WTC11 (cell line): ENCODE measurements at regions not wholly inside any gene's neighbourhood (a gene's known extent, or its start where the extent isn't known, plus 50 kb on each side); places are given as distances from the start of the nearest gene placed in this dataset.

Experiments used
- ATAC-seq: fragments of 200-7000 bp; cut with Tn5 transposase; 2 replicates; pipeline ENCODE4 v1.10.0; 2021; ENCODE audit warnings: mild to moderate bottlenecking, moderate library complexity
- CTCF ChIA-PET: fragments of 300-600 bp; sonication (Branson Sonifier 250); formaldehyde crosslinking; loops from one replicate; lab custom pipeline; 2021; ENCODE audit warnings: antibody characterized with exemption; lab: Charles Lee
- POLR2A ChIA-PET: fragments of 350-600 bp; sonication (Branson Sonifier 250); formaldehyde crosslinking; loops from one replicate; lab custom pipeline; 2021; ENCODE audit warnings: antibody characterized with exemption; lab: Charles Lee
- DNase-seq: peaks from one replicate; pipeline ENCODE4 v3.0.0; 2021; ENCODE audit warnings: low spot score
- H3K27ac Mint-ChIP-seq: 2 replicates; pipeline ENCODE4 v1.8.0; 2021; ENCODE audit warnings: mixed read lengths
- H3K27me3 Mint-ChIP-seq: 2 replicates; pipeline ENCODE4 v1.8.0; 2021; ENCODE audit warnings: low read depth, mild to moderate bottlenecking, moderate library complexity, mixed read lengths
- H3K36me3 Mint-ChIP-seq: 2 replicates; pipeline ENCODE4 v1.8.0; 2021; ENCODE audit warnings: mixed read lengths
- H3K4me1 Mint-ChIP-seq: 2 replicates; pipeline ENCODE4 v1.8.0; 2022; ENCODE audit warnings: mixed read lengths
- H3K4me3 Mint-ChIP-seq: 2 replicates; pipeline ENCODE4 v1.8.0; 2021; ENCODE audit warnings: mild to moderate bottlenecking, moderate library complexity, mixed read lengths
- H3K9me3 Mint-ChIP-seq: 2 replicates; pipeline ENCODE4 v1.8.0; 2021; ENCODE audit warnings: mixed read lengths
- ELF4 ChIP-seq: sonication (generic); formaldehyde crosslinking; IDR thresholded peaks from 2 replicates; pipeline ENCODE4 v1.8.1; 2022; ENCODE audit warnings: low read depth, mild to moderate bottlenecking, moderate library complexity, missing genetic modification reagents
- EMX1 ChIP-seq: fragments of 250-450 bp; sonication (Bioruptor Pico); IDR thresholded peaks from 2 replicates; pipeline ENCODE4 v1.8.0; 2021; ENCODE audit warnings: mild to moderate bottlenecking
- MYBL2 ChIP-seq: sonication (generic); formaldehyde crosslinking; IDR thresholded peaks from 2 replicates; pipeline ENCODE4 v1.8.1; 2023; ENCODE audit warnings: mild to moderate bottlenecking, moderate library complexity, missing genetic modification reagents
- NFE2L1 ChIP-seq: sonication (generic); formaldehyde crosslinking; IDR thresholded peaks from 2 replicates; pipeline ENCODE4 v1.8.1; 2023; ENCODE audit warnings: missing genetic modification reagents
- PRRX2 ChIP-seq: fragments of 250-450 bp; sonication (Bioruptor Pico); IDR thresholded peaks from 2 replicates; pipeline ENCODE4 v1.8.0; 2021; ENCODE audit warnings: mild to moderate bottlenecking
- SMAD4 ChIP-seq: sonication (generic); formaldehyde crosslinking; IDR thresholded peaks from 2 replicates; pipeline ENCODE4 v1.8.0; 2022; ENCODE audit warnings: mild to moderate bottlenecking, missing genetic modification reagents
- SOX15 ChIP-seq: fragments of 250-450 bp; sonication (Bioruptor Pico); IDR thresholded peaks from 2 replicates; pipeline ENCODE4 v1.9.0; 2021; ENCODE audit warnings: mild to moderate bottlenecking
- TEAD4 ChIP-seq: sonication (generic); formaldehyde crosslinking; IDR thresholded peaks from 2 replicates; pipeline ENCODE4 v1.8.0; 2022; ENCODE audit warnings: mild to moderate bottlenecking, missing genetic modification reagents
- ZNF317 ChIP-seq: sonication (generic); formaldehyde crosslinking; IDR thresholded peaks from 2 replicates; pipeline ENCODE4 v1.8.1; 2023; ENCODE audit warnings: low read depth, mild to moderate bottlenecking, moderate library complexity, missing genetic modification reagents, borderline replicate concordance
- ZNF671 ChIP-seq: fragments of 250-450 bp; sonication (Bioruptor Pico); IDR thresholded peaks from 2 replicates; pipeline ENCODE4 v1.8.0; 2021; ENCODE audit warnings: mild to moderate bottlenecking
- TF ChIP-seq, protein P1 (sequence below): sonication (generic); formaldehyde crosslinking; IDR thresholded peaks from 2 replicates; pipeline ENCODE4 v1.8.1; 2022; ENCODE audit warnings: low read depth, mild to moderate bottlenecking, moderate library complexity, missing genetic modification reagents, borderline replicate concordance
- TF ChIP-seq, protein P2 (sequence below): sonication (generic); formaldehyde crosslinking; conservative IDR thresholded peaks from 2 replicates; pipeline ENCODE4 v1.8.1; 2022; ENCODE audit warnings: mild to moderate bottlenecking, missing genetic modification reagents
- TF ChIP-seq, protein P3 (sequence below): sonication (generic); formaldehyde crosslinking; IDR thresholded peaks from 2 replicates; pipeline ENCODE4 v1.8.1; 2022; ENCODE audit warnings: mild to moderate bottlenecking, missing genetic modification reagents, moderate library complexity, borderline replicate concordance
- TF ChIP-seq, protein P4 (sequence below): sonication (generic); formaldehyde crosslinking; IDR thresholded peaks from 2 replicates; pipeline ENCODE4 v1.8.1; 2023; ENCODE audit warnings: mild to moderate bottlenecking, missing genetic modification reagents, borderline replicate concordance
- TF ChIP-seq, protein P5 (sequence below): sonication (generic); formaldehyde crosslinking; IDR thresholded peaks from 2 replicates; pipeline ENCODE4 v1.8.0; 2023; ENCODE audit warnings: missing genetic modification reagents, mild to moderate bottlenecking, borderline replicate concordance
- TF ChIP-seq, protein P6 (sequence below): fragments of 250-450 bp; sonication (Bioruptor Pico); IDR thresholded peaks from 2 replicates; pipeline ENCODE4 v1.8.0; 2021; ENCODE audit warnings: mild to moderate bottlenecking
- TF ChIP-seq, protein P7 (sequence below): sonication (generic); formaldehyde crosslinking; IDR thresholded peaks from 2 replicates; pipeline ENCODE4 v1.8.0; 2023; ENCODE audit warnings: mild to moderate bottlenecking, missing genetic modification reagents

DNA sequence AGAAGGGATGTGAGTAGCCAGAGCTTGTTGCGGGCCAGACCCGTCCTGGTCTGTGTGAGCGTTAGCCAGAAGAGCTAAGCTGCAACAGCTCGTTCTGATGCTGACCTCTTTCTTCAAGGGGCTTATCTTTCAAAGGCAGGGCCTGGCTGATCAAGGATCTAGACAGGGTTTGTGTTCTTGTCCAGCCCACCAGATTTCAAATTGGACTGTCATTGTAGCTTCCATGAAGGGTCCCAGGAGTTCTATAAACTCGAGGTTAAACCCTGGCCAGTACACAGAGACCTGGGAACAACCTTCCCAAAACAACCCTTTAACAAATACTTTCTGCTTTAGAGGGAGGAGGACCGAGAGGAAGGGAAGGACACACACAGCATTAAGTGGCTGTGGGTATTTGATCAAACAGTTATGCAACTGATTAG, 153.0 kb upstream of the TUT7 start:
- no peak for DNase-seq
- Mint-ChIP-seq H3K9me3 (peaks cover 9% of the 10 kb centered on the region), H3K27me3 (no peaks in the 10 kb centered on the region), H3K4me3 (no peak overlapping the region)
- TF ChIP-seq MYBL2 (CRISPR knock-in tag) (no peak), ZNF317 (CRISPR knock-in tag) (no peak), PRRX2 (CRISPR knock-in tag) (no peak), ELF4 (CRISPR knock-in tag) (no peak), SOX15 (CRISPR knock-in tag) (no peak), EMX1 (CRISPR knock-in tag) (no peak), SMAD4 (CRISPR knock-in tag) (no peak), TEAD4 (CRISPR knock-in tag) (no peak), NFE2L1 (CRISPR knock-in tag) (no peak), ZNF671 (CRISPR knock-in tag) (no peak)
- TF ChIP-seq, protein P1, sequence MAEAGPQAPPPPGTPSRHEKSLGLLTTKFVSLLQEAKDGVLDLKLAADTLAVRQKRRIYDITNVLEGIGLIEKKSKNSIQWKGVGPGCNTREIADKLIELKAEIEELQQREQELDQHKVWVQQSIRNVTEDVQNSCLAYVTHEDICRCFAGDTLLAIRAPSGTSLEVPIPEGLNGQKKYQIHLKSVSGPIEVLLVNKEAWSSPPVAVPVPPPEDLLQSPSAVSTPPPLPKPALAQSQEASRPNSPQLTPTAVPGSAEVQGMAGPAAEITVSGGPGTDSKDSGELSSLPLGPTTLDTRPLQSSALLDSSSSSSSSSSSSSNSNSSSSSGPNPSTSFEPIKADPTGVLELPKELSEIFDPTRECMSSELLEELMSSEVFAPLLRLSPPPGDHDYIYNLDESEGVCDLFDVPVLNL (CRISPR knock-in tag): no peak
- TF ChIP-seq, protein P2, sequence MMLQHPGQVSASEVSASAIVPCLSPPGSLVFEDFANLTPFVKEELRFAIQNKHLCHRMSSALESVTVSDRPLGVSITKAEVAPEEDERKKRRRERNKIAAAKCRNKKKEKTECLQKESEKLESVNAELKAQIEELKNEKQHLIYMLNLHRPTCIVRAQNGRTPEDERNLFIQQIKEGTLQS (CRISPR knock-in tag): no peak
- TF ChIP-seq, protein P3, sequence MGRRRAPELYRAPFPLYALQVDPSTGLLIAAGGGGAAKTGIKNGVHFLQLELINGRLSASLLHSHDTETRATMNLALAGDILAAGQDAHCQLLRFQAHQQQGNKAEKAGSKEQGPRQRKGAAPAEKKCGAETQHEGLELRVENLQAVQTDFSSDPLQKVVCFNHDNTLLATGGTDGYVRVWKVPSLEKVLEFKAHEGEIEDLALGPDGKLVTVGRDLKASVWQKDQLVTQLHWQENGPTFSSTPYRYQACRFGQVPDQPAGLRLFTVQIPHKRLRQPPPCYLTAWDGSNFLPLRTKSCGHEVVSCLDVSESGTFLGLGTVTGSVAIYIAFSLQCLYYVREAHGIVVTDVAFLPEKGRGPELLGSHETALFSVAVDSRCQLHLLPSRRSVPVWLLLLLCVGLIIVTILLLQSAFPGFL (CRISPR knock-in tag): no peak
- TF ChIP-seq, protein P4, sequence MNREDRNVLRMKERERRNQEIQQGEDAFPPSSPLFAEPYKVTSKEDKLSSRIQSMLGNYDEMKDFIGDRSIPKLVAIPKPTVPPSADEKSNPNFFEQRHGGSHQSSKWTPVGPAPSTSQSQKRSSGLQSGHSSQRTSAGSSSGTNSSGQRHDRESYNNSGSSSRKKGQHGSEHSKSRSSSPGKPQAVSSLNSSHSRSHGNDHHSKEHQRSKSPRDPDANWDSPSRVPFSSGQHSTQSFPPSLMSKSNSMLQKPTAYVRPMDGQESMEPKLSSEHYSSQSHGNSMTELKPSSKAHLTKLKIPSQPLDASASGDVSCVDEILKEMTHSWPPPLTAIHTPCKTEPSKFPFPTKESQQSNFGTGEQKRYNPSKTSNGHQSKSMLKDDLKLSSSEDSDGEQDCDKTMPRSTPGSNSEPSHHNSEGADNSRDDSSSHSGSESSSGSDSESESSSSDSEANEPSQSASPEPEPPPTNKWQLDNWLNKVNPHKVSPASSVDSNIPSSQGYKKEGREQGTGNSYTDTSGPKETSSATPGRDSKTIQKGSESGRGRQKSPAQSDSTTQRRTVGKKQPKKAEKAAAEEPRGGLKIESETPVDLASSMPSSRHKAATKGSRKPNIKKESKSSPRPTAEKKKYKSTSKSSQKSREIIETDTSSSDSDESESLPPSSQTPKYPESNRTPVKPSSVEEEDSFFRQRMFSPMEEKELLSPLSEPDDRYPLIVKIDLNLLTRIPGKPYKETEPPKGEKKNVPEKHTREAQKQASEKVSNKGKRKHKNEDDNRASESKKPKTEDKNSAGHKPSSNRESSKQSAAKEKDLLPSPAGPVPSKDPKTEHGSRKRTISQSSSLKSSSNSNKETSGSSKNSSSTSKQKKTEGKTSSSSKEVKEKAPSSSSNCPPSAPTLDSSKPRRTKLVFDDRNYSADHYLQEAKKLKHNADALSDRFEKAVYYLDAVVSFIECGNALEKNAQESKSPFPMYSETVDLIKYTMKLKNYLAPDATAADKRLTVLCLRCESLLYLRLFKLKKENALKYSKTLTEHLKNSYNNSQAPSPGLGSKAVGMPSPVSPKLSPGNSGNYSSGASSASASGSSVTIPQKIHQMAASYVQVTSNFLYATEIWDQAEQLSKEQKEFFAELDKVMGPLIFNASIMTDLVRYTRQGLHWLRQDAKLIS (CRISPR knock-in tag): no peak
- TF ChIP-seq, protein P5, sequence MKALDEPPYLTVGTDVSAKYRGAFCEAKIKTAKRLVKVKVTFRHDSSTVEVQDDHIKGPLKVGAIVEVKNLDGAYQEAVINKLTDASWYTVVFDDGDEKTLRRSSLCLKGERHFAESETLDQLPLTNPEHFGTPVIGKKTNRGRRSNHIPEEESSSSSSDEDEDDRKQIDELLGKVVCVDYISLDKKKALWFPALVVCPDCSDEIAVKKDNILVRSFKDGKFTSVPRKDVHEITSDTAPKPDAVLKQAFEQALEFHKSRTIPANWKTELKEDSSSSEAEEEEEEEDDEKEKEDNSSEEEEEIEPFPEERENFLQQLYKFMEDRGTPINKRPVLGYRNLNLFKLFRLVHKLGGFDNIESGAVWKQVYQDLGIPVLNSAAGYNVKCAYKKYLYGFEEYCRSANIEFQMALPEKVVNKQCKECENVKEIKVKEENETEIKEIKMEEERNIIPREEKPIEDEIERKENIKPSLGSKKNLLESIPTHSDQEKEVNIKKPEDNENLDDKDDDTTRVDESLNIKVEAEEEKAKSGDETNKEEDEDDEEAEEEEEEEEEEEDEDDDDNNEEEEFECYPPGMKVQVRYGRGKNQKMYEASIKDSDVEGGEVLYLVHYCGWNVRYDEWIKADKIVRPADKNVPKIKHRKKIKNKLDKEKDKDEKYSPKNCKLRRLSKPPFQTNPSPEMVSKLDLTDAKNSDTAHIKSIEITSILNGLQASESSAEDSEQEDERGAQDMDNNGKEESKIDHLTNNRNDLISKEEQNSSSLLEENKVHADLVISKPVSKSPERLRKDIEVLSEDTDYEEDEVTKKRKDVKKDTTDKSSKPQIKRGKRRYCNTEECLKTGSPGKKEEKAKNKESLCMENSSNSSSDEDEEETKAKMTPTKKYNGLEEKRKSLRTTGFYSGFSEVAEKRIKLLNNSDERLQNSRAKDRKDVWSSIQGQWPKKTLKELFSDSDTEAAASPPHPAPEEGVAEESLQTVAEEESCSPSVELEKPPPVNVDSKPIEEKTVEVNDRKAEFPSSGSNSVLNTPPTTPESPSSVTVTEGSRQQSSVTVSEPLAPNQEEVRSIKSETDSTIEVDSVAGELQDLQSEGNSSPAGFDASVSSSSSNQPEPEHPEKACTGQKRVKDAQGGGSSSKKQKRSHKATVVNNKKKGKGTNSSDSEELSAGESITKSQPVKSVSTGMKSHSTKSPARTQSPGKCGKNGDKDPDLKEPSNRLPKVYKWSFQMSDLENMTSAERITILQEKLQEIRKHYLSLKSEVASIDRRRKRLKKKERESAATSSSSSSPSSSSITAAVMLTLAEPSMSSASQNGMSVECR (CRISPR knock-in tag): no peak
- TF ChIP-seq, protein P6, sequence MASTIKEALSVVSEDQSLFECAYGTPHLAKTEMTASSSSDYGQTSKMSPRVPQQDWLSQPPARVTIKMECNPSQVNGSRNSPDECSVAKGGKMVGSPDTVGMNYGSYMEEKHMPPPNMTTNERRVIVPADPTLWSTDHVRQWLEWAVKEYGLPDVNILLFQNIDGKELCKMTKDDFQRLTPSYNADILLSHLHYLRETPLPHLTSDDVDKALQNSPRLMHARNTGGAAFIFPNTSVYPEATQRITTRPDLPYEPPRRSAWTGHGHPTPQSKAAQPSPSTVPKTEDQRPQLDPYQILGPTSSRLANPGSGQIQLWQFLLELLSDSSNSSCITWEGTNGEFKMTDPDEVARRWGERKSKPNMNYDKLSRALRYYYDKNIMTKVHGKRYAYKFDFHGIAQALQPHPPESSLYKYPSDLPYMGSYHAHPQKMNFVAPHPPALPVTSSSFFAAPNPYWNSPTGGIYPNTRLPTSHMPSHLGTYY: no peak
- TF ChIP-seq, protein P7, sequence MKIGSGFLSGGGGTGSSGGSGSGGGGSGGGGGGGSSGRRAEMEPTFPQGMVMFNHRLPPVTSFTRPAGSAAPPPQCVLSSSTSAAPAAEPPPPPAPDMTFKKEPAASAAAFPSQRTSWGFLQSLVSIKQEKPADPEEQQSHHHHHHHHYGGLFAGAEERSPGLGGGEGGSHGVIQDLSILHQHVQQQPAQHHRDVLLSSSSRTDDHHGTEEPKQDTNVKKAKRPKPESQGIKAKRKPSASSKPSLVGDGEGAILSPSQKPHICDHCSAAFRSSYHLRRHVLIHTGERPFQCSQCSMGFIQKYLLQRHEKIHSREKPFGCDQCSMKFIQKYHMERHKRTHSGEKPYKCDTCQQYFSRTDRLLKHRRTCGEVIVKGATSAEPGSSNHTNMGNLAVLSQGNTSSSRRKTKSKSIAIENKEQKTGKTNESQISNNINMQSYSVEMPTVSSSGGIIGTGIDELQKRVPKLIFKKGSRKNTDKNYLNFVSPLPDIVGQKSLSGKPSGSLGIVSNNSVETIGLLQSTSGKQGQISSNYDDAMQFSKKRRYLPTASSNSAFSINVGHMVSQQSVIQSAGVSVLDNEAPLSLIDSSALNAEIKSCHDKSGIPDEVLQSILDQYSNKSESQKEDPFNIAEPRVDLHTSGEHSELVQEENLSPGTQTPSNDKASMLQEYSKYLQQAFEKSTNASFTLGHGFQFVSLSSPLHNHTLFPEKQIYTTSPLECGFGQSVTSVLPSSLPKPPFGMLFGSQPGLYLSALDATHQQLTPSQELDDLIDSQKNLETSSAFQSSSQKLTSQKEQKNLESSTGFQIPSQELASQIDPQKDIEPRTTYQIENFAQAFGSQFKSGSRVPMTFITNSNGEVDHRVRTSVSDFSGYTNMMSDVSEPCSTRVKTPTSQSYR (CRISPR knock-in tag): no peak
- TF ChIP-seq, all 79 proteins: peak for 0
- H3K36me3 Mint-ChIP-seq: no peaks in the 10 kb centered on the region
- POLR2A ChIA-PET: no interaction called here
- H3K27ac Mint-ChIP-seq: no peak overlapping the region
- ATAC-seq: no peak
- CTCF ChIA-PET: interaction anchor here (1.6 kb wide), 1 partner anchor 18 kb away, joined by 5 read pairs; no protein-coding TSS in a partner anchor
- H3K4me1 Mint-ChIP-seq: peaks cover 11% of the 10 kb centered on the region
